ENCODE measurements at regions not wholly inside any gene's neighbourhood (a gene's known extent, or its start where the extent isn't known, plus 50 kb on each side); places are given as distances from the start of the nearest gene placed in this dataset.
"Not testable (repeated sequence)": the region's sequence is repeated elsewhere in the genome, so short reads cannot be mapped to it uniquely, and the experiment has no call there.

- TF ChIP-seq CTCF (conservative IDR thresholded peaks at IDR 0.05), result no peak
- H3K4me3 Mint-ChIP-seq, result no peak overlapping the region
- no peaks in the 10 kb centered on the region for H3K36me3 Mint-ChIP-seq (ENCODE audit: low read depth)
- peaks cover 15% of the 10 kb centered on the region for H3K4me1 Mint-ChIP-seq
- H3K27ac Mint-ChIP-seq (ENCODE audit: unreplicated experiment), result no peak overlapping the region
- H3K9me3 Mint-ChIP-seq, result peaks cover 8% of the 10 kb centered on the region
- DNase-seq (ENCODE audit: low read depth, low spot score), result no peak
- H3K27me3 Mint-ChIP-seq (ENCODE audit: low read depth), result no peaks in the 10 kb centered on the region
Measured at GRCh38 chr6:130717657-130718056, 109.5 kb upstream of the SMLR1 start.

DNA sequence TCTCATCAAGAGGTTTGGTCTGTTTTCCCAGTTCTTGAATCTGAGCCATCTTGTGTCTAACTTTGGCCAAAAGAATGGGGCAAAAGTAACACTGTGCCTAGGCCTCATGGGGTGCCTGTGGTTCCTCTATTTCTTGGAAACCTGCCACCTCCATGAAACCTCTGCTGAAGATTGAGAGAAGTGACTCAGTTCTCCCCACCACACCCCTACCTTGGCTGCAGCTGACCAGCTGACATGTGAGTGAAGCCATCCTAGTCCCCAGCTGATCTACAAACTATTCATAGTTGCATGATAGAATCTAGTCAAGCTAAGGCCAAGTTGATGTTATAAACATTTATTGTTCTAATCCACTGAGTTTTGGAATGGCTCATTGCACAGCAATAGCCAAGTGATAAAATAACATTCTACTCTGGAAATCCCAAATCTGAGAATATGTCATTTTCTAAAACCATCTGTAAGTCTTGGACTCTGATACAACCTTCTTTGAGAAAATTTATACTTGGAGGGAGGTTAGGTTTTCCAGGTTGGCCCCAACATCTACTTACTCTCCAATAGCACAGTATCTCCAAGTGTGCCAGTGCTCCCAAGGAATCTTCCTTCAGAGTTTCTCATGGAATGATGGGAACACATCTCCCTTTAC lies 107.0 kb upstream of the SMLR1 start:
- H3K4me1 Mint-ChIP-seq, result no peaks in the 10 kb centered on the region
- H3K27me3 Mint-ChIP-seq (ENCODE audit: low read depth), result no peaks in the 10 kb centered on the region
- H3K9me3 Mint-ChIP-seq, result peaks cover 8% of the 10 kb centered on the region
- TF ChIP-seq CTCF (conservative IDR thresholded peaks at IDR 0.05), result no peak
- no peak overlapping the region for H3K27ac Mint-ChIP-seq (ENCODE audit: unreplicated experiment)
- no peaks in the 10 kb centered on the region for H3K36me3 Mint-ChIP-seq (ENCODE audit: low read depth)
- DNase-seq (ENCODE audit: low read depth, low spot score), result no peak
- no peak overlapping the region for H3K4me3 Mint-ChIP-seq

DNA sequence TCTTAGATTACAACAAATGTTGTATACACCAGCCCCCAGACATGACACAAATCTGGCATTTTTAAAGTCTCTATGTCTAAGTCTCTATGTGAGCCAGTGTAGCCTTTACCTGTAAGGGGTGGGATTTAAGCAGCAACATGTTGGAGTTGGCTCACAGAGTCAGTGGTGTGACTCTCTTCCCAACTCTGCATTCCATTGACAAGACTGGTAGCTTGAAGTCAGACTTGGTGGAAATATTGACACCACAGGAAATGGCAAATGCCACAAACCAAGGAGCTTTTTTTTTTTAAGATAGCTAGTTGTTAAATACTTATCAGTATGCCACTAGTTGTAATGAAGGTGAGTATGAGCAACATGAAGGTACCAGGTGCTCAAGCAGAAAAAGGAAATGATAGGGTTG lies 103.1 kb upstream of the SMLR1 start:
- Mint-ChIP-seq H3K27me3 (ENCODE audit: low read depth) (no peaks in the 10 kb centered on the region), H3K4me3 (no peak overlapping the region), H3K9me3 (peaks cover 3% of the 10 kb centered on the region), H3K4me1 (no peaks in the 10 kb centered on the region), H3K27ac (ENCODE audit: unreplicated experiment) (no peak overlapping the region), H3K36me3 (ENCODE audit: low read depth) (peaks cover 5% of the 10 kb centered on the region)
- no peak for TF ChIP-seq CTCF (conservative IDR thresholded peaks at IDR 0.05)
- DNase-seq (ENCODE audit: low read depth, low spot score), result no peak

- Mint-ChIP-seq H3K36me3 (ENCODE audit: low read depth) (peaks cover 5% of the 10 kb centered on the region), H3K9me3 (no peaks in the 10 kb centered on the region), H3K27ac (ENCODE audit: unreplicated experiment) (no peak overlapping the region), H3K4me3 (no peak overlapping the region), H3K27me3 (ENCODE audit: low read depth) (no peaks in the 10 kb centered on the region), H3K4me1 (no peaks in the 10 kb centered on the region)
- no peak for DNase-seq (ENCODE audit: low read depth, low spot score)
- TF ChIP-seq CTCF (conservative IDR thresholded peaks at IDR 0.05), result no peak
Measured at GRCh38 chr6:130725551-130725950, 101.7 kb upstream of the SMLR1 start.

- H3K27me3 Mint-ChIP-seq (ENCODE audit: low read depth); H3K27ac Mint-ChIP-seq (ENCODE audit: unreplicated experiment); DNase-seq (ENCODE audit: low read depth, low spot score); H3K4me3 Mint-ChIP-seq; H3K4me1 Mint-ChIP-seq; H3K9me3 Mint-ChIP-seq; H3K36me3 Mint-ChIP-seq (ENCODE audit: low read depth): not testable (repeated sequence)
Measured at GRCh38 chr6:130728064-130728463, 99.1 kb upstream of the SMLR1 start.

DNA sequence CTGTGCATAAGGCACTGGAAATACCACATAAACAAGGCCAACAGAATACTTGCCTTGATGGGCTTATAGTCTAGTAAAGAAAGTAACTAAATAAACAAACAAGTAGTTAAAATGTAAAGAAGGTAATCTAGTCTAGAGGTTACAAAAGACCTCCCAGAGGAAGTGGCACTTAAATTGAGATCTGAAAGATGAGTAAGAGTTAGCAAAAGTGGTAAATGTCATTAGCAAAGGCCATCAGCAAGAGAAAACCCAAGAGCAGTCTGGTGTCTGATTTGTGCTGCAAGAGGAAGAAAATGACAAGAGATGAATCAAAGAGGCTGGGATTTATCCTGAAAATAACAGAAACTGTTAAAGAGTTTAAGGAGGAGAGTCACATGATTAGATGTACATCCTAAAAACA lies 96.6 kb upstream of the SMLR1 start:
- Mint-ChIP-seq H3K27me3 (ENCODE audit: low read depth) (no peaks in the 10 kb centered on the region), H3K4me3 (no peak overlapping the region), H3K9me3 (no peaks in the 10 kb centered on the region), H3K36me3 (ENCODE audit: low read depth) (peaks cover 5% of the 10 kb centered on the region), H3K4me1 (no peaks in the 10 kb centered on the region), H3K27ac (ENCODE audit: unreplicated experiment) (no peak overlapping the region)
- TF ChIP-seq CTCF (conservative IDR thresholded peaks at IDR 0.05), result no peak
- no peak for DNase-seq (ENCODE audit: low read depth, low spot score)

Measured in neural crest cell (in vitro differentiated cells).